ENCODE measurements at regions not wholly inside any gene's neighbourhood (a gene's known extent, or its start where the extent isn't known, plus 50 kb on each side); places are given as distances from the start of the nearest gene placed in this dataset.

- no peak for DNase-seq (ENCODE audit: low read depth, low spot score)
Observed at GRCh38 chr16:76612497-76612896, 335.3 kb downstream of the CNTNAP4 start.

- no peak for DNase-seq (ENCODE audit: low read depth, low spot score)
Observed at GRCh38 chr16:76614269-76614668, 337.1 kb downstream of the CNTNAP4 start.

GRCh38 chr16:76622876-76623275 is 345.7 kb downstream of the CNTNAP4 start:
- no peak for DNase-seq (ENCODE audit: low read depth, low spot score)

GRCh38 chr16:76634847-76635697 is 357.9 kb downstream of the CNTNAP4 start:
- DNase-seq (ENCODE audit: low read depth, low spot score): peak; percentile 49

GRCh38 chr16:76639685-76640289 is 362.6 kb downstream of the CNTNAP4 start:
- peak; percentile 61 for DNase-seq (ENCODE audit: low read depth, low spot score)

GRCh38 chr16:76650582-76650981 is 373.4 kb downstream of the CNTNAP4 start:
- no peak for DNase-seq (ENCODE audit: low read depth, low spot score)

GRCh38 chr16:76653390-76654026 is 376.3 kb downstream of the CNTNAP4 start:
- DNase-seq (ENCODE audit: low read depth, low spot score): peak; percentile 23

GRCh38 chr16:76654088-76654820 is 377.1 kb downstream of the CNTNAP4 start:
- no peak for DNase-seq (ENCODE audit: low read depth, low spot score)

- no peak for DNase-seq (ENCODE audit: low read depth, low spot score)
Observed at GRCh38 chr16:76656994-76657393, 379.8 kb downstream of the CNTNAP4 start.

GRCh38 chr16:76661691-76662235 is 384.6 kb downstream of the CNTNAP4 start:
- no peak for DNase-seq (ENCODE audit: low read depth, low spot score)

- DNase-seq (ENCODE audit: low read depth, low spot score): no peak
Observed at GRCh38 chr16:76665571-76666275, 388.5 kb downstream of the CNTNAP4 start.

- peak; percentile 46 for DNase-seq (ENCODE audit: low read depth, low spot score)
Observed at GRCh38 chr16:76668207-76668725, 391.1 kb downstream of the CNTNAP4 start.

GRCh38 chr16:76669288-76669687 is 392.1 kb downstream of the CNTNAP4 start:
- no peak for DNase-seq (ENCODE audit: low read depth, low spot score)

GRCh38 chr16:76670125-76670857 is 393.1 kb downstream of the CNTNAP4 start:
- no peak for DNase-seq (ENCODE audit: low read depth, low spot score)

GRCh38 chr16:76676356-76676755 is 399.2 kb downstream of the CNTNAP4 start:
- peak; percentile 43 for DNase-seq (ENCODE audit: low read depth, low spot score)

- DNase-seq (ENCODE audit: low read depth, low spot score): no peak
Observed at GRCh38 chr16:76681296-76681695, 404.1 kb downstream of the CNTNAP4 start.

GRCh38 chr16:76683051-76683450 is 405.9 kb downstream of the CNTNAP4 start:
- DNase-seq (ENCODE audit: low read depth, low spot score): peak; percentile 11

- DNase-seq (ENCODE audit: low read depth, low spot score): no peak
Observed at GRCh38 chr16:76696876-76697275, 419.7 kb downstream of the CNTNAP4 start.

- DNase-seq (ENCODE audit: low read depth, low spot score): no peak
Observed at GRCh38 chr16:76705892-76706291, 428.7 kb downstream of the CNTNAP4 start.

- no peak for DNase-seq (ENCODE audit: low read depth, low spot score)
Observed at GRCh38 chr16:76713191-76713590, 436.0 kb downstream of the CNTNAP4 start.

Measured in ELF-1 (cell line).